AG09309 (cell line): ENCODE measurements at regions not wholly inside any gene's neighbourhood (a gene's known extent, or its start where the extent isn't known, plus 50 kb on each side); places are given as distances from the start of the nearest gene placed in this dataset.

ENCODE experiments used
- DNase-seq: peaks from one replicate; pipeline ENCODE4 v3.0.0-alpha.2; 2010; ENCODE audit warnings: low read depth
- H3K4me3 ChIP-seq: 2 replicates; pipeline ENCODE4 v1.5.1; 2011; ENCODE audit warnings: mild to moderate bottlenecking, low read depth, low read length, moderate library complexity; ENCODE audit not compliant: control insufficient read depth
- TF ChIP-seq, protein P1 (sequence below): IDR thresholded peaks from 2 replicates; pipeline ENCODE4 v1.5.1; 2011; ENCODE audit warnings: mild to moderate bottlenecking, low read depth, low read length, inconsistent platforms; ENCODE audit not compliant: insufficient read depth, control insufficient read depth; ENCODE audit errors: missing control alignments

DNA sequence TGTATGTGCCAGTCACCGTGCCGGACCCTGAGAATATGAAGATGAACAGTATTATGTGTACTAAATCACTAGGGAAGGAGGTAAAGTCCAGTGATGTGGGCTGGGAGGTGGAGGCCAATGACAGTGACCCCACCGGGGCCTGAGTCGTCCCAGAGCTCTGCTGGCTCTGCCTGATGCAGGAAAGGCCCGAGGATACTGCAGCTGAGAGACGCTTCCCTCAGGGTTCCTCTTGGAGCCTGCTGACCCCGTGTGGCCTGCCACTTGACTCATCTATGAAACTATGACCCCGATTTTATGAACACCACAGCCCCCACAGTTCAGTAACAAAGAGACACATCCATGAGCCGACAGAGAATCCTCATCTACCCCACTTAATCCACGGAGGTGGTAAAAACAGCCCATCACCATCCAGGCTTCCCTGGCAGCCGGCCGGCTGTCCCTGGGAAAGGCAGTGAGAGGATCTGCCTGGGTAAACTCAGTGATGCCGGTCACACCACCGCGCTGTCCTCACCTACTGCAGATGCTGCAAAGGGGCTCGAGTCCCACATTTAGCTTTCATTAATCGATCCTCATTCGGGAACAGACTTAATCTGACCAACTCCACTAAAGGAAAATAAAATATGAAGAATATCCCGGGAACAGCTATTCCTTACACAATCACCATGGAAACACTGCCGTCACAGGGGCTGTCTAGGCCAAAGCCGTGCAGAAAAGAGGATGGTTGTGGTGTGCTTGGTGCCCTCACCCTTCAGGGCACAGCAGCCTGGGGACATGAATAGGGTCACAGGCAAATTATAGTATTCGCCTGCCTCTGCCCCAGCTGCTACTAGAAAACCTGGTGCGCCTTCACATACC lies 82.9 kb downstream of the ARRDC4 start:
- no peak for DNase-seq
- TF ChIP-seq, protein P1, sequence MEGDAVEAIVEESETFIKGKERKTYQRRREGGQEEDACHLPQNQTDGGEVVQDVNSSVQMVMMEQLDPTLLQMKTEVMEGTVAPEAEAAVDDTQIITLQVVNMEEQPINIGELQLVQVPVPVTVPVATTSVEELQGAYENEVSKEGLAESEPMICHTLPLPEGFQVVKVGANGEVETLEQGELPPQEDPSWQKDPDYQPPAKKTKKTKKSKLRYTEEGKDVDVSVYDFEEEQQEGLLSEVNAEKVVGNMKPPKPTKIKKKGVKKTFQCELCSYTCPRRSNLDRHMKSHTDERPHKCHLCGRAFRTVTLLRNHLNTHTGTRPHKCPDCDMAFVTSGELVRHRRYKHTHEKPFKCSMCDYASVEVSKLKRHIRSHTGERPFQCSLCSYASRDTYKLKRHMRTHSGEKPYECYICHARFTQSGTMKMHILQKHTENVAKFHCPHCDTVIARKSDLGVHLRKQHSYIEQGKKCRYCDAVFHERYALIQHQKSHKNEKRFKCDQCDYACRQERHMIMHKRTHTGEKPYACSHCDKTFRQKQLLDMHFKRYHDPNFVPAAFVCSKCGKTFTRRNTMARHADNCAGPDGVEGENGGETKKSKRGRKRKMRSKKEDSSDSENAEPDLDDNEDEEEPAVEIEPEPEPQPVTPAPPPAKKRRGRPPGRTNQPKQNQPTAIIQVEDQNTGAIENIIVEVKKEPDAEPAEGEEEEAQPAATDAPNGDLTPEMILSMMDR, result no peak

DNA sequence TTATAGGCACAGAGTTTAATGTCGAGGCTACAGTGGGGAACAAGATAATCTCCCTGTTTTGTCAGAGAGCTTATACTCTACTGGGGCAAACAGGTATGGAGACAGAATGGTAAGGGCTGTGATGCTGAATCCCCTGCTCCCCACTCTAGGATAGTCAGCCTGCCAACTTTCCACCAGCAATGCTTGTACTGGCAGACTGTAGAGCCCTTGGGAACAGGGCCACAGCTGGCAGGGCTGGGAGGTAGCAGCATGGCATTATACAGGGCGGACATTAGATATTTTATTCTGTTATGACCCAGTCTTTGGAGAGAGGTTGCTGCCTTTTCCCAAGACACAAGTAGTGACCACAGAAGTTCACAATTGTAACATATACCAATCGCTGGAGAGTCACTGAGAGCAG lies 91.2 kb downstream of the ARRDC4 start:
- TF ChIP-seq, protein P1, result no peak
- DNase-seq, result no peak
- H3K4me3 ChIP-seq, result no peak overlapping the region

More for the DNA sequence above, 82.9 kb downstream of the ARRDC4 start:
- H3K4me3 ChIP-seq, result no peak overlapping the region

DNA sequence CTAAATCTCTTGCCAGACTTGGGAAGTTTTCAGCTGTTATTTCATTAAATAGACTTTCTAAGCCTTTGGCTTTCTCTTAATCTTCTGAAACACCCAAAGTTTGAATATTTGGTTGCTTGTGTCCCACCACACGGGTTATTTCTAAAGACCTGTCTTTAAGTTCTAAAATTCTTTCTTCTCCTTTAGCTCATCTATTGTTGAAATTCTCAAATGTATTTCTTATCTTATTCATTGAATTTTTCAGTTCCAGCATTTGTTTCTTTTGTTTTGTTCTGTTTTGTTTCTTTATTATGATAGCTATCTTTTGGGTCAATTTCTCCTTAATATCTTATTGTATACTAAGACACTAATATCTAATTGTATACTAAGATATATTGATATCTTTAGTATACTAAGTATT lies 97.0 kb downstream of the ARRDC4 start:
- no peak overlapping the region for H3K4me3 ChIP-seq
- no peak for DNase-seq
- TF ChIP-seq, protein P1, result no peak

DNA sequence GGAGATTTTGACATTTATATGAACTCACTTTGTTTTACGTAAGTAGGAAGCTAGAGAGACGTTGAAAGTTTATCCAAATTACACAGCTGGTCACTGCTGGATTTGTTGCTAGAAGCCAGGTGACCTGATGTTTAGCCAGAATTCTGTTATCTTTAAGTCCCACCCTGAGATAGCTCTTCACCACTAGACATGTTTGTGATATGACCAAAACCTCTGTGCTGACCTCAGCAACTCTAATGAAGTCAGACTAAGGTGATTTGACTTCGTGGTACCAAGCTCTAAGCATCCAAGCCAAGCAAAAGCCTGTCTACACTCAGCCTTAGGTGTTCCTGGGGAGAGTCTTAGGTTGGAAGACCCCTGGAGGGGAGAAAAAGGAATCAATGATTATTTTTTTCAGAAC lies 102.4 kb downstream of the ARRDC4 start:
- no peak for DNase-seq
- TF ChIP-seq, protein P1, result no peak
- no peak overlapping the region for H3K4me3 ChIP-seq

DNA sequence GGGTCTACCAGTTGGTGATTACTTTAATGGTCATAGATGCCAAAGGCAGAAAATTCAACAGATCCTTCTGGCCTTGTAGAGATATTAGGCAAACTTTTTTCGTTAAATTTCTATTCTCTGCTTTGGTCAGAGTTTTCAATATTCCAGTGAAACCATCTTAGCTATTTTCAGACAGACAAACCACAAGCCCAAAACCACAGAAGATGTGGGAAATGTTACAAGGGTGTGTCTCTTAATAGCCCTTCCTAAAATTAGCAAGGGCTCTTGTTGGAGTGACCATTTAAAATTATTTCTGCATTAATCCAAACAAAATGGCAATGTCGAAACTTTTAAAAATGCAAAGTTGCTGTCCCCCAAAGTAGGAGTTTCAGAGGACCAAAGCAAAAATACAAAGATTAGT lies 102.8 kb downstream of the ARRDC4 start:
- DNase-seq, result no peak
- TF ChIP-seq, protein P1, result no peak
- no peak overlapping the region for H3K4me3 ChIP-seq

DNA sequence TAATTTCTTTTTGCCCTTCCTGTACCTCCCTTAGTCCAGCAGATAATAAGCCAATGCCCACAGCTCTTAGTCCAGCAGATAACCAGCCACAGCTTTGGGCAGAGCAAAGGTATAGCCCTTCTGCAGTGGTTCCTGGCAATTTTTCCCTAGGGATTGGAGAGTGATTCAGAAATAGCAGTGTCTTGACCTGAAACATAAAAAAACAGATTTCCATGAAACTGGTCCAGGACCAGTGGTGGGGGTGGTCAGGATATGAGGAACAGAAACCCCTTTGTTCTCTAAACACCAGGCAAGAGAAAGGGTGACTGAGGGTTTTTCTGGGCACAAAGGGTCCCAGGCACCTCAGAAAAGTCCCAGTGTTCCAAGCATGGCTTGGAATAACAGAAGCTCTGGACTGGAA lies 103.4 kb downstream of the ARRDC4 start:
- TF ChIP-seq, protein P1, result no peak
- no peak for DNase-seq

More for the DNA sequence above, 103.4 kb downstream of the ARRDC4 start:
- no peak overlapping the region for H3K4me3 ChIP-seq
